Esophagus muscularis mucosa (tissue), 3 donors: ENCODE measurements at regions not wholly inside any gene's neighbourhood (a gene's known extent, or its start where the extent isn't known, plus 50 kb on each side); places are given as distances from the start of the nearest gene placed in this dataset.

Experiments
- POLR2A ChIP-seq: fragments of 450-650 bp; IDR thresholded peaks from one replicate; pipeline ENCODE4 v1.6.1; 2017; ENCODE audit warnings: antibody characterized with exemption, moderate library complexity, mild to moderate bottlenecking, low read depth
- POLR2AphosphoS5 ChIP-seq, 2 donors: sonication (generic); formaldehyde crosslinking; IDR thresholded peaks; one replicate each; pipeline ENCODE4 v1.6.1; 2017; ENCODE audit warnings: antibody characterized with exemption in 2 of 2
- TF ChIP-seq, protein P1 (sequence below), 3 experiments: fragments of 200-600 bp in 2 of 3; fragments of 450-650 bp in 1 of 3; sonication (generic) in 2 of 3; IDR thresholded peaks; one replicate each; pipeline ENCODE4 v1.5.1; 2017 to 2019; ENCODE audit warnings: antibody characterized with exemption in 3 of 3, mild to moderate bottlenecking in 2 of 3, moderate library complexity in 1 of 3

DNA sequence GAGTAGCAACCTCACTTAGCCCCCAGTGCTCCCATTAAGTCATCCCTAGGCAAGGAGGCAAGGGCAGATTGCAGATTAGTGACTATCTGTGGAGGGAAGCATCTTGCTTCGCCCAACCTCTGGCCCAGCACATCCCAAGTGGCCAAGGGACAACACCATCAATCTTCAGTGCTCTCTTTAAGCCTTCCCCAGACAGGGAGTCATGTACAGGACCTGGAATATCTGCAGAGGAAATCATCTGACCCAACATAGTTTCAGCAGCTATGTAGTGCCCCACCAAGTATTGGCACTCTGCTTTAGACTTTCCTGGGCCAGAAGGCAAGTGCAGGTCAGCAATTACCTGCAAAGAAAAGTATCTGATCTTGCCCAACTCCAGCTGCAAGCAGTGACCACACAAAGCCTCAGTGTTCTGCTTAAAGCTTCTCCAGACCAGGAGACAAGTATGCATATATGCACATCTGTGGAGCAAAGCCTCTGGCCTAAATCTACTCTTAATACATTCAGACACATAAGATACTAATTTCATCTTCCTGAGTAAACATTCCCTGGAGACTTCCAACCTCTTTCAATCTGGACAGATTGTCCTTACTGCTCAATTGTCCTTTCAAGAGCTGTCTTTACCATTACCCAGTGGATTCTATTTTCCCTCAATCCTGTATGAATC is 224.8 kb upstream of the VLDLR start:
- TF ChIP-seq, protein P1, sequence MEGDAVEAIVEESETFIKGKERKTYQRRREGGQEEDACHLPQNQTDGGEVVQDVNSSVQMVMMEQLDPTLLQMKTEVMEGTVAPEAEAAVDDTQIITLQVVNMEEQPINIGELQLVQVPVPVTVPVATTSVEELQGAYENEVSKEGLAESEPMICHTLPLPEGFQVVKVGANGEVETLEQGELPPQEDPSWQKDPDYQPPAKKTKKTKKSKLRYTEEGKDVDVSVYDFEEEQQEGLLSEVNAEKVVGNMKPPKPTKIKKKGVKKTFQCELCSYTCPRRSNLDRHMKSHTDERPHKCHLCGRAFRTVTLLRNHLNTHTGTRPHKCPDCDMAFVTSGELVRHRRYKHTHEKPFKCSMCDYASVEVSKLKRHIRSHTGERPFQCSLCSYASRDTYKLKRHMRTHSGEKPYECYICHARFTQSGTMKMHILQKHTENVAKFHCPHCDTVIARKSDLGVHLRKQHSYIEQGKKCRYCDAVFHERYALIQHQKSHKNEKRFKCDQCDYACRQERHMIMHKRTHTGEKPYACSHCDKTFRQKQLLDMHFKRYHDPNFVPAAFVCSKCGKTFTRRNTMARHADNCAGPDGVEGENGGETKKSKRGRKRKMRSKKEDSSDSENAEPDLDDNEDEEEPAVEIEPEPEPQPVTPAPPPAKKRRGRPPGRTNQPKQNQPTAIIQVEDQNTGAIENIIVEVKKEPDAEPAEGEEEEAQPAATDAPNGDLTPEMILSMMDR (IDR thresholded peaks at IDR 0.05): no peak
- TF ChIP-seq POLR2A (no peak), POLR2AphosphoS5 (IDR thresholded peaks at IDR 0.05) (no peak)
